KMS-11 (cell line): ENCODE measurements at regions not wholly inside any gene's neighbourhood (a gene's known extent, or its start where the extent isn't known, plus 50 kb on each side); places are given as distances from the start of the nearest gene placed in this dataset.

Experiments used
- H2AFZ ChIP-seq: fragments of 200-600 bp; sonication (generic); 2 replicates; pipeline ENCODE4 v1.6.1; 2016; ENCODE audit warnings: antibody characterized with exemption, mixed run types, low read depth
- H3K27ac ChIP-seq: fragments of 200-600 bp; sonication (generic); 2 replicates; pipeline ENCODE4 v1.6.1; 2016; ENCODE audit warnings: mild to moderate bottlenecking, mixed run types
- H3K27me3 ChIP-seq: fragments of 200-600 bp; sonication (generic); 2 replicates; pipeline ENCODE4 v1.6.1; 2017; ENCODE audit warnings: mild to moderate bottlenecking, low read depth, mixed run types, moderate library complexity; ENCODE audit not compliant: insufficient read depth
- H3K36me3 ChIP-seq: fragments of 200-600 bp; sonication (generic); 2 replicates; pipeline ENCODE4 v1.6.1; 2017; ENCODE audit warnings: mild to moderate bottlenecking, mixed run types; ENCODE audit not compliant: insufficient read depth
- H3K4me1 ChIP-seq: fragments of 200-600 bp; sonication (generic); 2 replicates; pipeline ENCODE4 v1.6.1; 2016; ENCODE audit warnings: mild to moderate bottlenecking, low read depth, mixed run types; ENCODE audit not compliant: poor library complexity, severe bottlenecking
- H3K4me2 ChIP-seq: fragments of 200-600 bp; sonication (generic); 2 replicates; pipeline ENCODE4 v1.7.0; 2016; ENCODE audit warnings: mild to moderate bottlenecking, mixed run types
- H3K4me3 ChIP-seq: fragments of 200-600 bp; sonication (generic); IDR thresholded peaks from 2 replicates; pipeline ENCODE4 v1.6.1; 2017; ENCODE audit warnings: low read depth, low read length, mixed read lengths; ENCODE audit not compliant: insufficient read depth
- H3K79me2 ChIP-seq: fragments of 200-600 bp; sonication (generic); 2 replicates; pipeline ENCODE4 v1.6.1; 2016; ENCODE audit warnings: low read depth, mixed run types; ENCODE audit not compliant: insufficient read depth
- H3K9ac ChIP-seq: fragments of 200-600 bp; sonication (generic); 2 replicates; pipeline ENCODE4 v1.6.1; 2016; ENCODE audit warnings: mild to moderate bottlenecking, mixed run types
- H4K20me1 ChIP-seq: fragments of 200-600 bp; sonication (generic); 2 replicates; pipeline ENCODE4 v1.6.1; 2016; ENCODE audit warnings: mild to moderate bottlenecking, mixed run types; ENCODE audit not compliant: insufficient read depth
- TF ChIP-seq, protein P1 (sequence below): fragments of 200-600 bp; sonication (generic); conservative IDR thresholded peaks from 2 replicates; pipeline ENCODE4 v1.6.1; 2017; ENCODE audit warnings: low read depth, mild to moderate bottlenecking, antibody characterized with exemption, low read length, moderate library complexity, mixed read lengths

- Histone ChIP-seq H3K79me2 (no peaks in the 10 kb centered on the region), H3K36me3 (no peaks in the 10 kb centered on the region), H3K9ac (no peak overlapping the region), H2AFZ (no peak overlapping the region), H3K27ac (no peak overlapping the region), H3K27me3 (no peaks in the 10 kb centered on the region), H3K4me1 (no peaks in the 10 kb centered on the region), H4K20me1 (no peaks in the 10 kb centered on the region), H3K4me3 (no peak overlapping the region), H3K4me2 (no peak overlapping the region)
- TF ChIP-seq, protein P1, sequence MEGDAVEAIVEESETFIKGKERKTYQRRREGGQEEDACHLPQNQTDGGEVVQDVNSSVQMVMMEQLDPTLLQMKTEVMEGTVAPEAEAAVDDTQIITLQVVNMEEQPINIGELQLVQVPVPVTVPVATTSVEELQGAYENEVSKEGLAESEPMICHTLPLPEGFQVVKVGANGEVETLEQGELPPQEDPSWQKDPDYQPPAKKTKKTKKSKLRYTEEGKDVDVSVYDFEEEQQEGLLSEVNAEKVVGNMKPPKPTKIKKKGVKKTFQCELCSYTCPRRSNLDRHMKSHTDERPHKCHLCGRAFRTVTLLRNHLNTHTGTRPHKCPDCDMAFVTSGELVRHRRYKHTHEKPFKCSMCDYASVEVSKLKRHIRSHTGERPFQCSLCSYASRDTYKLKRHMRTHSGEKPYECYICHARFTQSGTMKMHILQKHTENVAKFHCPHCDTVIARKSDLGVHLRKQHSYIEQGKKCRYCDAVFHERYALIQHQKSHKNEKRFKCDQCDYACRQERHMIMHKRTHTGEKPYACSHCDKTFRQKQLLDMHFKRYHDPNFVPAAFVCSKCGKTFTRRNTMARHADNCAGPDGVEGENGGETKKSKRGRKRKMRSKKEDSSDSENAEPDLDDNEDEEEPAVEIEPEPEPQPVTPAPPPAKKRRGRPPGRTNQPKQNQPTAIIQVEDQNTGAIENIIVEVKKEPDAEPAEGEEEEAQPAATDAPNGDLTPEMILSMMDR = no peak
Observed at GRCh38 chr1:72759486-72759885, 477.1 kb upstream of the NEGR1 start.

DNA sequence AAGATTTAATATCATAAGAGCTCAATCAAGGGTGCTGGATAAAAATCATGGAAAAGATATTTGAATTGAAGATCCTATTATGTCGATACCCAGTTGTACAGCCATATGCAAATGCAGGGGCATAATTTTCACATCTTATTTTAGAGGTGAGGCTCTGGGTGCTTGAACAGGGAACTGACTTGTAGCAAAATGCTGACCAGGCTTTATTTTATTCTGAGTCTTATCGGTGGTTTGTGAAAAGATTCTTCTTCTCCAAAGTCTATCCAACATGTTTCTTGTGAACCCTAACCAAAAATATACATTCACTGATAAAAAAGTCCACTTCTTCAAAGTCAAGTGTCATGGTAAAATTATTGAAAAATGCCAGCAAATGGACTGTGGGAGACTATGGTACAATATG, 475.5 kb upstream of the NEGR1 start:
- Histone ChIP-seq H2AFZ (no peak overlapping the region), H3K27ac (no peak overlapping the region), H3K36me3 (no peaks in the 10 kb centered on the region), H3K4me2 (no peak overlapping the region), H3K9ac (no peak overlapping the region), H4K20me1 (no peaks in the 10 kb centered on the region), H3K27me3 (no peaks in the 10 kb centered on the region), H3K4me1 (no peaks in the 10 kb centered on the region), H3K79me2 (no peaks in the 10 kb centered on the region), H3K4me3 (no peak overlapping the region)
- TF ChIP-seq, protein P1 = no peak

- no peak overlapping the region for H3K4me3 ChIP-seq
- no peak overlapping the region for H3K9ac ChIP-seq
- no peak overlapping the region for H2AFZ ChIP-seq
- H3K27ac ChIP-seq = no peak overlapping the region
- no peaks in the 10 kb centered on the region for H3K36me3 ChIP-seq
- TF ChIP-seq, protein P1 = no peak
- H3K27me3 ChIP-seq = no peaks in the 10 kb centered on the region
- no peaks in the 10 kb centered on the region for H4K20me1 ChIP-seq
- H3K79me2 ChIP-seq = no peaks in the 10 kb centered on the region
- H3K4me1 ChIP-seq = peaks cover under 1% of the 10 kb centered on the region
- no peak overlapping the region for H3K4me2 ChIP-seq
Observed at GRCh38 chr1:72745413-72745812, 463.1 kb upstream of the NEGR1 start.

DNA sequence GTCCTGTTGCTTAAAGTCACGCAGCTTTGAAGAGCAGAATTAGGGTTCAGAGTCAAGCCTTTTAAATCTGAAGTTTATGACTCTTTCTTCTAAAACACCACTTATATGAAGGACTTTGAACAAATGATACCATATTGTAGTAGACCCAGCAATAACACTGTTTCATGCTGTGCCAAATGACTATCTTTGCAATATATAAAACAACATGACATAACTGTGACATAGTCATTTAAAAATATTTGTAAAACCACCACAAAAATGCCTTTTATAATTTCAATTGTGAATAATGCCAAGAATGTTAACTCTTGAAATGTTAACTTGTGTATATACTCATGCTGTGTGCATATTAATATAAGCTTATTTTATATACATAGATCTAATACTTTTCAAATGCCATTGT, 452.1 kb upstream of the NEGR1 start:
- H3K36me3 ChIP-seq = no peaks in the 10 kb centered on the region
- H3K79me2 ChIP-seq = no peaks in the 10 kb centered on the region
- H3K4me2 ChIP-seq = no peak overlapping the region
- H2AFZ ChIP-seq = no peak overlapping the region
- H4K20me1 ChIP-seq = no peaks in the 10 kb centered on the region
- H3K27ac ChIP-seq = no peak overlapping the region
- H3K27me3 ChIP-seq = no peaks in the 10 kb centered on the region
- H3K4me1 ChIP-seq = peaks cover 7% of the 10 kb centered on the region
- H3K9ac ChIP-seq = no peak overlapping the region
- TF ChIP-seq, protein P1 = no peak
- no peak overlapping the region for H3K4me3 ChIP-seq
